ENCODE measurements at regions not wholly inside any gene's neighbourhood (a gene's known extent, or its start where the extent isn't known, plus 50 kb on each side); places are given as distances from the start of the nearest gene placed in this dataset.

GRCh38 chrX:67435536-67435935 lies 108.3 kb upstream of the AR start:
- TF ChIP-seq CTCF (IDR thresholded peaks at IDR 0.05) (no peak), RCOR1 (IDR thresholded peaks at IDR 0.05; ENCODE audit: low read length) (no peak), JUND (IDR thresholded peaks at IDR 0.05) (no peak), GATA2 (CRISPR knock-in tag; IDR thresholded peaks at IDR 0.05) (no peak), RXRA (IDR thresholded peaks at IDR 0.05; ENCODE audit: borderline replicate concordance, low read depth) (no peak)
- TF ChIP-seq, protein P1, sequence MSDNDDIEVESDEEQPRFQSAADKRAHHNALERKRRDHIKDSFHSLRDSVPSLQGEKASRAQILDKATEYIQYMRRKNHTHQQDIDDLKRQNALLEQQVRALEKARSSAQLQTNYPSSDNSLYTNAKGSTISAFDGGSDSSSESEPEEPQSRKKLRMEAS (IDR thresholded peaks at IDR 0.05; ENCODE audit: low read depth) = no peak
